HG02623 (cell line): ENCODE measurements at regions not wholly inside any gene's neighbourhood (a gene's known extent, or its start where the extent isn't known, plus 50 kb on each side); places are given as distances from the start of the nearest gene placed in this dataset.
"Not testable (repeated sequence)": the region's sequence is repeated elsewhere in the genome, so short reads cannot be mapped to it uniquely, and the experiment has no call there.

ENCODE experiments used
- ATAC-seq: cut with Tn5 transposase; IDR thresholded peaks from one replicate; pipeline ENCODE4 v1.9.1; 2021; ENCODE audit warnings: moderate library complexity; ENCODE audit not compliant: unreplicated experiment

DNA sequence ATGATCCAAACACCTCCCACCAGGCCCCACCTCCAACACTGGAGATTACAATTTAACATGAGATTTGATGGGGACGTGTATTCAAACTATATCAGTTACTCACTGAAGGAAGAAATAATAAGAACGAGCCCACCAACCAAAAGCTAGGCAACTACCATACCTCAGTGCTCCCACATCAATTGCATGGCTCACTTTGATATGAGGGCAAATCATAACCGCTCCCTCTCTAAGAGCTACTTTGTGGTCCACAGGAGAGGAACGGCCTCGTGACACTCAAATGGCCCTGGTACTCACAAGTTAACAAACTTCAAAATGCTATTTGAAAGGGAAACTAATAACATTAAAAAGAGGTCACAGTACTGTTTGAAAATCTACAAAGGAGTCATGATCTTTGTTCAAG is 170.7 kb upstream of the SLC7A11 start:
- ATAC-seq: no peak

DNA sequence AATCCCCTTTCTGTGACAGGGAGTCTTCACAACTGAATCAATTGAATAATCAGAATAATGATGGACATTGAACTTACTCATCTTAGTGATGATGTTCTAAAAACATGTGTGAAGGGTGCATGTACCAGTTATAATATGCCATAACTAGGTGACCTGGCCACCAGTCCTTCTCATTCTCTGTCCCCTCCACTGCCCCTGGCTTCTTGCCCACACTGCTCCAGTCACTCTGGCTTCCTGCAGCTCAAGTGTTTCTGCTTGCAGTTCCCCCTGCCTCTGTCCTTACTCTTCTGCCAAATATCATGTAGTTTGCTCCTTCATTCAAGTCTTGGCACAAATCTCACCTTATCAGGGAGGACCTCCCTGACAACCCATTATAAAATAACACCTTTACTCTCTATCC is 168.1 kb upstream of the SLC7A11 start:
- no peak for ATAC-seq

DNA sequence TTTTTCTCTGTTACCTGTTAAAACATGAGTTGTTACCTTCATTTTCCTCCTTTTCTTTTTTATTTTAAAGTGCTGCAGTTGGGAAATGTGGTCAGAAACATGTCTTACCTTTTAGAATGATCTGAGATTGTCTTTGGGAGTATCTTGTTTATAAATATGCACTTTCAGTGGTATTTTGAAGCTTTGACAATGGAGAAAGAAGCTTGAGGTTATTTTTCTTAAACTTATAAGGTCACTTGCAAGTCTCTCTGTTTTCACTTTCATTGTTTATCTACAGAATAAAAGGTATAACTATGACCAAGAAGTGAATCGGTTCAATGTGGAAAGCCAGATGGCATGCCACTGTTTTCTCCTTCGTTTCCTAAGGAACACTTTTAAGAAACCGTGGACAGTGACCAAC is 167.5 kb upstream of the SLC7A11 start:
- ATAC-seq: no peak

DNA sequence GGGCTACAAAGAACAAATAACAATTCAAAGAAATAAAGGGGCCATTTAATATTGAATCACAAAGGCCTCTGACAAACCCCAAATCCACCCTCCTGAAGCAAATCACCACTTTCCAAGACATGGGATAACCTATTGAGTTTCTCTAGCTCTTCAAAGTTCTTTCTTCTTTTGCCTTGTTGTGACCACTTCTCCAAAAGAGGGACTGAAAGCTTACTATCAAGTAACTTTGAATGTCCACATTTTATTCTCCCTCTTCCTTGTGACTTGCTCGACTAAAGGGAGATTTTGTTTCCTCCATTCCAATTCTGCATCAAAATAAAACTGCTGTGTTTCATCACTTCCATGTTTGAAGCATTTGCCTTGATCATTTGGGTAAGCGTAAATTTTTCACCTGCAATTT is 166.6 kb upstream of the SLC7A11 start:
- ATAC-seq: no peak

DNA sequence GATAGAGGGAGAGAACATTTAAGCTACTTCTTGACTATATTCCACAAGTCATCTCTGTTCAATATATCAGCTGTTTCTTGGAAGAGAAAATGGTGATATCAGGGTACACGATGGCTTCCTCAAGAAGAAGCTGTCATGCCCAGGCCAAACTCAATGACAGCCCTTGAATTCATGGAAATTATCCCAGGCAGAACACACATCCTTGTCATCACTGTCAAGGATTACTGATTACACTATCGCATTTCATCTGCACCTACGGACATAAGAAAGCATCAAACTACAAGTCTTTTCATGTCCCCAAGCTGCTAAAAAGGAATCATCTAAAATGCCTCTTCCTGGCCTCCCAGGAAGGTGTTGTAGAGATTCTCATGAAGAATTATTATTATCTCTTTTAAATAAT is 165.2 kb upstream of the SLC7A11 start:
- no peak for ATAC-seq

DNA sequence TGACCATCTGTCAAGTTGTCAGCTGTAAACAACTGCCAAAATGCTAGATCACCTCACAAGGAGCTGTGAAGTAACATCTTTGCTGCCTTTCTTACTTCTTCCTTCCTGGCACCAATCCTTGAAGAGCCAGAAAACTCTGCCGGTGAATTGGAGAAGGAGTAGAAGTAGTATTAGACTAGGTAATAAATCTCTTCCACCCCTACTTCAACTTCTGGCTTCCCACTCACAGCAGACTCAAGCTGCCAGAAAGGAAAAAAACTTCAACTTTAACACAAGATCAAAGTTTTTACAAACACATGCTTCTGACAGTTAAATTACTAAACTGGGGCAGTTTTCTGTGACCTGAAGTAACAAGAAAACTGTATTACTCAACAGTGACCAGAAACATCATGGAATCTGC is 164.7 kb upstream of the SLC7A11 start:
- ATAC-seq: no peak

DNA sequence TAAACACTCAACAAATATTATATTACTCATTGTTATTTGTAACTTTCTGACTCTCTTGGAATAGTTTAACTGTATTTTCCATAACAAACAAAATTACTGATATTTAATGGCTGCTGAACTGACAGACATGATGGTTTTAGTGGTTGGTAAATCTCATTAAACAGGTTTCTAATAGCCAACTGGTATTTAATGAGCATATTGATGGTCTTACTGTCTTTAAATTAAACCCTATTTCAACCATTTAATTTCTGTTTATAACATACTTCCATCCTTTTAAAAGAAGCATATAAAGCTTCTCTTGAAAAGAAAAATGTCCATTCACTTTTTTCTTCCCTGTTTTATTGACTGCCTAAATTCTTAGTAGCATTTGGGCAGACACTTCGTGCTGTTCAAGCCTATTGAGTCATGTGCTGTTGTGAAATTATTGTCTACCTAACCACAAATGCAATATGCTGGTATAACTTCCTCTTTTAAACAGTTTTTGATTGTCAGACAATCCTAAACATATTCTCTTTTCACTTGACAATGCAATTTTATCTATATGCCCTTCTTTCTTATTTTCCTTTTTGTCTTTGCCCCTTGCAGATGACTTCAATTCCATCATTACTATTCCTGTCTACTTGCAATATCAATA is 163.9 kb upstream of the SLC7A11 start:
- peak; percentile 80 for ATAC-seq

DNA sequence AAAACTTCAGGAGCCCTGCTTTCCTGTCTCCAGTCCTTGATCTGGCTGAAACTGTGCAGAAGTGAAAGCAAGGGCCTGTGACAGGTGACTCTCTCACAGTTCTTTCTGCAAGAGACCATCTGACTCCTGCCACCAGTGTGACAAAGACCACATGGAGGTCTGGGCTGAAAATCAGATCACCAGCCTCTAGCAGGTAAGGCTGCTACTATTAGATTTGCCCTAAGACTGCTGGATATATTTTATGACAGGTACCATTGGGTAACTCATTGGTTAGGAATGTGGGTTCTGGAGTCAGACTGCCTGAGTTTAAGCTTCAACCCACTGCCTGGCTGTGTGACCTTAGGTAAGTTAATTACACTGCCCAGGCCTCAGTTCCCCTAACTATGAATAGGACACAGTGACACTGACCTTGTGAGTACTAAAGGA is 163.3 kb upstream of the SLC7A11 start:
- ATAC-seq: peak; percentile 66

DNA sequence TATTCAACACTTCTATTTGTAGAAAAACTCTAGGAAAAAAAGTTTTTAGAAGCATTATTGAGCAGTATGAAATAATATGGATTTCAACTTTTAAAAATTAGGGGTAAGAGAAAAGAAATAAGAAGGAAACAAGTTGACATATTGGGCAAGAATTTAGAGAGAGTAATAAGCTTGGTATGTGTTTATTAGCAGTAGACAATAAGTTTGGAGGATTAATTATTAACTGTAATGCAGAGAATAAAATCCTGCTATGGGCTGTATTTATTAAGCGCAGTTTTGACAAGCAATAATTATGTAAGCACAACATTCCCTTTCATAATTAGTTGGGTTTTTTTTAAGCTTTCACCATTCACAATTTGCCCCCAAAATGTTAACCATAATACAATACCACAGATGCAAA is 162.7 kb upstream of the SLC7A11 start:
- ATAC-seq: no peak

DNA sequence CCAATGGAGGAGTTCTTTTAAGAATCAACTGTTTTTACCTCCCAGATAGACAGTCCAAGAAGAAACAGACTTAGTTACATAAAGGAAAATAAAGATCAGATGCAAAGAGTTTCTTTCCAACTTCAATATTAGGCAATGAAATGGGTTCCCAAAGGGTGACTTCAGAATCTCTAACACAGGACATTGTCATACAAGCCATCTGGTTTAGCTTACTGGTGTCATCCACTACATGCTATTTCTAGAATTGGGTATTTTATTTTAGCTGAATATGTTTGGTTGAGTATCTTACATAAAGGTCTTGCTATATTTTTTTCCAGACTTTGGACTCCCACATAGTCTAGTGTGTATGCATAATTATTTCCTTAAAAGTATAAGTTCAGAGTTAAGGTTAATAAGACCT is 162.1 kb upstream of the SLC7A11 start:
- ATAC-seq: no peak

DNA sequence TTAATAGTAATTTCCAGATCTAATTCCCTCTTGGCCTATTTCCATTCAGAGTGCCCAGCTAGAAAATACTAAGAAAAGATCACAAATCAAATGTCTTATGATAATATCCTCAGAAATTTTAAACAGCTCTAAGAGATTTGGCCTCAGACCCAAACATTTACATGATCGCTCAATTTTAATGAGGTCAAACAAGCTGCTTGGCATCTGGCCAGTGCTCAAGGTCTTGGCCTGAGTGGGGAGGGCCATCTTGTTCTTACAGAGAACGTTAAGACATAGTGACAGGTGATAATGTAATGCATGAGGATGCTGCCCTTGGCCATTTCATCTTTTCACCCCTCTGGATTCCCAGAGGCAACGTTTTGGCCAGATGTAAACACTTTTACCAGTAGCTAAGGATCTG is 159.2 kb upstream of the SLC7A11 start:
- no peak for ATAC-seq

DNA sequence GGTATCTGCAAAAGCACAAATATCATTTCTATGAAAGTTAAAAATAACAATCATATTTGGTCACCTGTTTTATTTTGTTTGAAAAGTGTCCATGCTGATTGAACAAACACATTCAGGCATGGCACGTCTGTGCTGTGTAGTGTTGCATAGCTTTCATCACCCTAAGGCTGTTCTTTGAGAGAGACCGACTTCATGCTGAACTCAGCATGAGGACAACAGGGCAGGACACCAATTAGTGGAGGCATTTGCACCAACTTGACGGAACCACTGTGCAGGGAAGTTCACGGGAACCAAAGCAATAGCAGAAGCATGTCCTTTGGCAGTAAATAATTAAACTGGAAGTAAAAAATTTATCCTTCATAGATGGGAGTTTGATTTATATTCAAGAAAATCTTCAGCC is 158.4 kb upstream of the SLC7A11 start:
- ATAC-seq: no peak

DNA sequence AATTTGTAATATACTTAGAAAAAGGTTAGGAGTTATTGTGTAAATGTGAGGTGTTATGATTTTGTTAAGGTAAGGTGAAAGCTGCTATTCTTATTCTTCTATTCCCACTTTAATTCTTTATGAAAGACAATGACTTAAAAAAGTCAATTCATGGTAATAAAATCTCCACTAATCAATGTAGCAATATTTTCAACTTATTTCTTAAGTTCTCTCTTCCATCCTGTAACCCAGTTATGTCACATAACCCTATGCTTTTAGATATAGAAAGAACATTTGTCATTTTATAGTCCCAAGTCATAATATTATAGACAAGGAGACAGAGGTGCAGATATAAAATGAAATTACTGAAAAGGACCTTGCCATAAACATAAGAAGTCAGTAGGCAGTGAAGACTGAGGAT is 157.9 kb upstream of the SLC7A11 start:
- no peak for ATAC-seq

DNA sequence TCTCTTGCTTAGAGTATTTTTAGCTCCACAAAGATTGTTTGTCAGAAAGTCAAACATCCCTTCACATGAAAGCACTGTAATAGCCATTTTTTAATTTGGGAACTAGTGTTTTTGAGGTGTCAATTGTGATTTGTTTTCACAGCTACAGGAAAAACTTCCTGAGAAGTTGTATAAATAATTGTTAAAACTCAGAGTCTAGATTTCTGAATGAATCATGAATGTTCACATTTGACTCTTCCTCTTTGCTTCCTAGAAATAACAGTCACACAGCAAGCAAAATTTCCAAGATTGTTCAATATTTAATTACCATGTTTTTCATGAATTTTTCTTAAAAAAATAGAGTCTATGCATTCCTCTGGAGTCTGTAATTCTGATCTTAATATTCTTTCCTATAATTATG is 156.9 kb upstream of the SLC7A11 start:
- no peak for ATAC-seq

DNA sequence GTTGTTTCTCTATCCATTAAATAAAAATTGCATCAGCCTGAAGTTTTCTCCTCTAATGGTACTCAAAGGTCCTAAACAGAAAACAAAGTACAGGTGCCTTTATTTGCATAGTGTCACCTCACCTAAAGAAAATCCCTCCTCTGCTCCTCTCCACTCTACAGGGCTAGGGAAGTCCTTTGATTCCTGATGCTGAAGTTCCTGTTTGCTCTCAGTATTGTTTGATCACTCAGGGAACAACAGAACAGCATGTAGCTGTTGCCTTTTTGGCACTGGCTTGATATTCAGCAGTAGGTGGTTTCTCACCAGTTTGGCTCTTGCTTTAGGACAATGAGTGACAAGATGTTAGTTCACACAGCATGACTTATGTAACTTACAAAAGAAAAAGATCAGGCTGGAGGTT is 156.2 kb upstream of the SLC7A11 start:
- no peak for ATAC-seq

DNA sequence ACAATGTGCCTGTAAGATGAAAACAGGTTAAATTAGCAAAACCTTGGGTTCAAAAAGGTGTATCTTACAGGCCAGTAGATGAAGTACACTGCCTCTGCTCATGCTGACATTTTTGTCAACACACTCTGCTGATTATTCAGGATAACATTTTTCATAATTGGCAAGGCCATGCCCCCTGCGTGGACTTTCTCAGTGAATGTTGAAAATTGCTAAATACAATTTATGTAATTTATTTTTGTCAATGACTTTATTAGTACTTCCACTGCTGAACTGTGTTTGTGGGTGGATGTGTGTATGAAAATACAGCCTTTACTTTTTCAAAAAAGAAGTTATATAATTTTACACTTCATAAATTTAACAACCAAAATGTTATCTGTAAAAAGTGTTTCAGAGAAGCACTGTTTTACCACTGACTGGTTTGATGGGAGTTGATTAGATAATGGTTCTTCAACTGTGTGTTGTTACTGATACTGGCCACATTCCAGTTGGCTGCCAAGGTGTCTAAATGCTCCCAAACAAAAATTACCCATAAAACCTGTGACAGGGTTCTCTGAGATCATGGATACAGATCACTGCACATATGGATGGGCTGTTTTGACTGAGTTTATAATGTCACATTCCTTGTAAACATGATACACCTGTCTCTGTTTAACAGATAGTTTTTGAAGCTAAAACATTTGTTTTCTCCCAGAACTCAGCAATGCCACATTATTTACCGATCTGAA is 151.9 kb upstream of the SLC7A11 start:
- ATAC-seq: no peak

DNA sequence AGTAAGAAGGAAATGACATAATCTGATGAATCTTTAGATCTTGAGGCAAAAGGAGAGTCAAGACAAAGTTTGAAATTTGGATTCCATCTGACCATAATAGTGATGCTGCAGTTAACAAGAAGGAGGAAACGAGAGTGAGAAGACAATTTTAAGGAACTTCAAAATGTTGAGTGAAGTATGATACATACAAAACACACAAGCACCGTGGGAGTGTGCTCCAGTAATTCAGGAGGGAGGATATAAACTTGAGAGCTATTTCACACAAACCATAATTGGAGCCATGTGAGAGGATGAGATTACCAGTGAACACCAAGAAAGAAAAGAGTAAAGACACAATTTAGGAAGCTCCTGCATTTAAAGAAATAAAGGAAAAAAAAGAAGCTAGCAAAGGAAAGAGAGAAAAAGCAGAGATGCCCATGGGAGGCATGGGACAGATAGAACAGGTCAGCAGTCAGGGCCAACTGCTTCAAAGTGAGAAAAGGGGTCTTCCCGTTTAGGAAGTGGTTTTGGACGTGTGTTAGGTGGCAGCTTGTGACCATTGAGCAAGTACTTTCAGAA is 150.7 kb upstream of the SLC7A11 start:
- ATAC-seq: peak; percentile 53

DNA sequence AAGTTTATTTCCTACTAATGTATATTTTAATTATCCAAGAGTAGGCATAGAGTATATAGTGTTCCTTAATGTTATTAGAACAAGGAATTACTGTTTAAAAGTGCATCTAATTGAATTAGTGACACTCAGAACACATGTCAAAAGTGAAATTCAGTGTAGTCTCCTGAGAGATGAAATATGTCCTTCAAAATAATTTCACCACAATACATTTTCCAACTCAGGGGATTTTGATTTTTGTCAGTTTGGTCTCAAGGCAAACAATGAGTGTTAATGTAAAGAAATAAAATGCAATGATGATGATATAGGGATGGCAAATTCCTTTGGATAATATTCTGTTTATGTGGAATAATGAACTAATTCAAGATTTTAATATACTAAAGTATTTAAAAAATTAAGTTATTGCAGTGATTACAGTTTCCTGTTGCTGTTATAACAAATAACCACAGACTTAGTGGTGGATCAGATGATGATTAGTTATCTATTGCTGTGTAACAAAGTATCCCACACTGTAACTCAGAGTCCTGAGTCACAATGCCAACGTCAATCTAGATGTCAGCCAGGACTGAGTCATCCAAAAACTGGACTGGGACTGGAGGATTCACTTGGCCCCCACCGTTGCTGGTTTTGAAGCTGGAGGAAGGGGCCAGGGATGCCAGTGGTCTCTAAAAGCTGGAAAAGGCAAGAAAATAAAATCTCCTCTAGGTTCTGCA is 148.0 kb upstream of the SLC7A11 start:
- ATAC-seq: no peak

DNA sequence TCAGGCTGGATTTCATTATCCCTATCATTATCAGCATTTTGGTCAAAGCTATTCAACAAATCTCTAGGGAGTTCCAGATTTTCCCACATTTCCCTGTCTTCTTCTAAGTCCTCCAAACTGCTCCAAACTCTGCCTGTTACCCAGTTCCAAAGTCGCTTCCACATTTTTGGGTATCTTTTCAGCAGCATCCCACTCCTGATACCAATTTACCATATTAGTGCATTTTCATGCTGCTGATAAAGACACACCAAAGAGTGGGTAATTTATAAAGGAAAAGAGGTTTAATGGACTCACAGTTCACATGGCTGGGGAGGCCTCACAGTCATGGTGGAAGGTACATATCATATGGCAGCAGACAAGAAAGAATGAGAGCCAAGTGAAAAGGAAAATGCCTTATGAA is 132.8 kb upstream of the SLC7A11 start:
- no peak for ATAC-seq

DNA sequence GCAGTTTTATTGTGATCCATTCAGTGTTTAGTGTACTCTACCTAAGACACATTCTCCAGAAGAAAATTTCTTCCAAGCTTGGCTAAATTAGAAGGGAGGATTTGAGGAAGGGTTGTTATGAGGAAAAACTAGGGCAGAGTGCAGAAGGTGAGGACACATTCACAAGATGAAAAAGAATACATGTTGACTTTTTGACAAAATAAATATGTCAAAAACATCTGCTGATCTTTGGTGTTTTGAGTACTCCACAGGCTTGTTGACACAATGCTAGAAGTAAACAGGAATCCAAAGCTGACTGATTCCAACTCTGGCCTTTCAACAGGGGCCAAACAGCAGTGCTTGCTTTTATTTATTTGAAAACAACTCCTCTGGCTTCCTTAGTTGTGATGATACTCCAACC is 125.8 kb upstream of the SLC7A11 start:
- ATAC-seq: no peak

DNA sequence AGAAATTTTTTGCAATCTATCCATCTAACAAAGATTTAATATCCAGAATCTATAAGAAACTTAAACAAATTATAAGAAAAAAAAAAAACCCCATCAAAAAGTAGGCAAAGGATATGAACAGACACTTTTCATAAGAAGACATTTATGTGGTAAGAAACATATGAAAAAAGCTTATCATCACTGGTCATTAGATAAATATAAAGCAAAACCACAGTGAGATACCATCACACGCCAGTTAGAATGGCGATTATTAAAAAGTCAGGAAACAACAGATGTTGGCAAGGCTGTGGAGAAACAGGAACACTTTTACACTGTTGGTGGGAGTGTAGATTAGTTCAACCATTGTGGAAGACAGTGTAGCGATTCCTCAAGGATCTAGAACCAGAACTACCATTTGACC is 110.3 kb upstream of the SLC7A11 start:
- not testable (repeated sequence) for ATAC-seq

DNA sequence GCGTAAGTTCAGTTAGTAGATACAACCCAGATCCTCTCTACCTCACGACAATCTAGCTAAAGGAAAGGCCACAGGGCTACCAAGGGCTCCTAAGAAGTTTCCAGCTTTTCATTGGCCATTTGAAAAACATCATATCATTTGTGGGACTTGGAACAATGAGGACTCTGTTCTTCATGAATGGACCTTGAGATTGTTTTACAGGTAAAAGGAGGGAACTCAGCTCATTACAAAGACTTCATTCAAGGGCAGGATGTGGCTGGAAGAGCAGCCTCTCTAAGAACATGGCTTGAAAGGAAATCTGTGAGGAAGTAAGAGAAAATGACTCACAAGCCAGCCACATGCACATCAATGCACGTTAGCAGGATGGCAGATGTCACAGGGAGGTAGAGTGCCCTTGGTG is 105.9 kb upstream of the SLC7A11 start:
- peak; percentile 61 for ATAC-seq
